Skin of body (tissue), 1 donor: ENCODE measurements at regions not wholly inside any gene's neighbourhood (a gene's known extent, or its start where the extent isn't known, plus 50 kb on each side); places are given as distances from the start of the nearest gene placed in this dataset.

Experiments
- DNase-seq: peaks from one replicate; lab custom pipeline; 2025; lab: John Stamatoyannopoulos, UW

DNA sequence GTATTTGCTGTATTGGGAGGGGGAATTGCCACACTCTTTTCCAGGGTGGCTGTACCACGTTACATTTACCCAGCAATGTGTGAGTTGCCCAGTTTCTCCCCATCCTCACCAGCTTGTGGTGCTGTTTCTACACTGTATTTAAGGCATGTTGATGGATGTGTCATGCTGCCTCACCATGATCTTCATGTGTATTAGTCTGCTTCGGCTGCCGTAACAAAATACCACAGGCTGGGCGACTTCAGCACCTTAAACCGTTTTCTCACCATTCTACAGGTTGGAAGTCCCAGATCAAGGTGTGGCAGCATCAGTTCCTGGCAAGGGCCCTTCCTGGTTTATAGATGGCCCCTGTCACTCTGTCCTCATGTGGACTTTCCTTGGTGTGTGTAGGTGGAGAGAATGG is 169.7 kb downstream of the IGLL1 start:
- DNase-seq, result no peak

- DNase-seq, result no peak
Measured at GRCh38 chr22:23409976-23410375, 170.1 kb downstream of the IGLL1 start.

DNA sequence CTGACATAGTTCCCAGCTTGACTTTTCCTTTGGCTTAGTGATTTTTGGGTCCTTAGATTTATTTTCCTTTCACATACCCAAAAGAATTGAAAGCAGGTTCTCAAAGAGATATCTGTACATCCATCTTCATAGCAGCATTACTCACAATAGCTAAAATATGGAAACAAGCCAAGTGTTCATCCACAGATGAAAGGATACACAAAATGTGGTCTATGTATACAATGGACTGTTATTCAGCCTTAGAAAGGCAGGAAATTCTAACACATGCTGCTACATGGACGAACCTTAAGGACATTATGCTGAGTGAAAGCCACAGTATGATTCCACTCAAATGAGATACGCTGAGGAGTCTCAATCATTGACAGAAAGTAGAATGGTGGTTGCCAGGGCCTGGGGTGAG is 171.8 kb downstream of the IGLL1 start:
- DNase-seq, result no peak

GRCh38 chr22:23405366-23405851 is 174.7 kb downstream of the IGLL1 start:
- no peak for DNase-seq

GRCh38 chr22:23404689-23405365 is 175.3 kb downstream of the IGLL1 start:
- no peak for DNase-seq

GRCh38 chr22:23403720-23404688 is 176.1 kb downstream of the IGLL1 start:
- no peak for DNase-seq

- no peak for DNase-seq
Measured at GRCh38 chr22:23403152-23403719, 176.9 kb downstream of the IGLL1 start.

GRCh38 chr22:23402275-23403151 is 177.6 kb downstream of the IGLL1 start:
- DNase-seq, result no peak

DNA sequence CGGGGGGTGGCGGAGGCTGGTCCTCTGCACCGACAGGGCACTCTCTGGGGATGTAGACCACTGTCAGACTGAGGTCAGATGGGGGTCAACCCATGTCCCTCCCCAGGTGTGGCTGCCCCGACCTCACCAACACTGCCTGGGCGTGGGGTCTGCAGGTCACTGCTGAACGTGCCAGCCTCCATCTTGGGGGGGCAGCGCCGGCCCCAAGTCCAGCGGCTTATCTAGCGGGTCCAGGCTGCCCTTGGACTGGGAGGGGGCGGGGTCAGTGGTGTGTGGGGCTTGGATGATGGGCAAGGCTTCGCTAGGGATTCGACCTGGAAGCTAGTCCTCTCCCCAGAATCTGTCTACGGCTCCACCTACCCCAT is 178.2 kb downstream of the IGLL1 start:
- no peak for DNase-seq

GRCh38 chr22:23401111-23401909 is 178.8 kb downstream of the IGLL1 start:
- DNase-seq, result no peak

GRCh38 chr22:23400286-23400981 is 179.7 kb downstream of the IGLL1 start:
- DNase-seq, result no peak

DNA sequence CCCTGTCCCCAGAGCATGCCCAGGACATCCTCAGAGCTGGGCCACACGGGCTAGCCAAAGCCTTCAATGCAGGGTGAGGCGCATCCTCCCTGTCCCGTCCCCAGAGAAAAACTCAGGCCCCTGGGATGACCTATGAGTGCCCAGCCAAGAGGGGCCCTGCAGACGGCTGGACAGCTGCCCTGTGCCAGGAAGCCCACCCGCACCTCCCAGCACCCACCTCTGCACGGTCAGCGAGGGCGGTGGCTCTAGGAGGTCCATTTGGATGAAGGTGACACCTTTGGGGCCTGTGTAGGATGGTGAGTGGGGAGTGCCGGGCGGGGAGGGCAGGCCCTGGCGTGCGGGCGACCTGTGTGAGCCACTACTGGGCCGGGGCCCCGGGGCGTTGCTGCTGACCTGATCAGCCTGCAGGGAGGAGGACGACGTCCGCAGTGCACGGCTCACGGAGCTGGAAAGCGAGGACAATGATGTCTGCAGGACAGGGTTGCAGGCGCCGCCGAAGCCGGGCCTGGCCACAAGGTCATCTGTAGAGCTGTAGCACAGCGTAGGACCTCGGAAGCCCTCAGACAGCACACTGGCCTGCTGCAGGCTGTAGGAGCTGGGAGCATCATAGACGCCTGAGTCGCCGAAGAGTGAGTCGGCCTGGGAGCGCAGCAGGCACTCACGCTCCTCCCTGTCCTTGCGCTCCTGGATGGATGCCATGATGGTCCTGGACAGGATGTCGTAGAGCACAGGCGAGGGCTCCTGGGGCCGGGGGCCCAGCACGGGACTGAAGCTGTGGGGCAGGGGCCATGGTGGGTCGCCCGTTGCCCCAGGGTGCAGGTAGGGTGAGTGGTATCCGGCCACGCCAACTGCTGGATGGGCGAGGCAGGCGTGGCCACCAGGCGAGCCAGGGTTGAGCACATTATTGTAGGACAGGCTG is 180.5 kb downstream of the IGLL1 start:
- no peak for DNase-seq

- DNase-seq, result no peak
Measured at GRCh38 chr22:23398701-23399366, 181.3 kb downstream of the IGLL1 start.

DNA sequence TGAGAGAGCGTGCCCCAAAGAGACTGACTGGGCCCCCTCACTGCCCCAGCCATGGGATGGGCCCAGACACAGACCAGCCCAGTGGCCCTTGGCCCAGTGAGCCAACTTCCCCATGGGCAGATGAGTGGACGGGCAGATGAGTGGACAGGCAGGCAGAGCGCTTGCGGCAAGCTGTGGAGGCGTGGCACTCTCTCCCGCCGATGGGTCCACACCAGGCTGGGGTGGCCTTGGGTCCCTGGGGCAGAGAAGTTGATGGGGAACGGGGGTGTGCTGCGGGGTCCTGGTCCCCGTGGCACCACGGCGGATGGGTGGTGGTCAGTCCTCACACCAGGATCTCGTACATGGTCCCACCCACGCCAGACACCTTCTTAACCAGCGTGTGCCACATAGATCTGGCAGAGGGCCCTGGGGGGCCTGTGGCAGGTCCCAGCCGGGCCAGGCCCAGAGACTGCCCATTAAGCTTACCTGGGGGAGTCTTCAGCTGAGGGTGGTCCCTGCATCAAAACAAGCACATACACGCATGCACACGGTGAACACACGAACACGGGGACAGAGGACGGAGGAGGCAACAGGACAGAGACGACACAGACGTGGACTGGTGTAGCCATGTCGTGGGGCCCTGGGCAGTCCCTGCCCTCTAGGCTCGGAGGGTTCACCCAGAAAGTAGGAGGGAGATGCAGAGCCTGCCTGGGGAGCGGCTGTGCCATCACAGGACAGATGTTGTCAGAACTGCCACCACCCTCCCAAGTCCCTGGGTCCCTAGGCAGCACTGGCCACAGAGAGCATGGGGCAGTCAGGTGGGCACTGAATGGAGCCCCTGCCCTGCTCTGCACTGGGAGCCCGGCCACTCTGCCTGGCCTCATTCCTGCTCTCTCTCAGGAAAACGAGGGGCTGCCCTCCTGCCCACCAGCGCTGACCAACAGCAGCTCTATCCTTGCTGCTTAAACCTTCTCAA is 182.2 kb downstream of the IGLL1 start:
- DNase-seq, result no peak

GRCh38 chr22:23397008-23397612 is 183.0 kb downstream of the IGLL1 start:
- DNase-seq, result no peak

GRCh38 chr22:23396362-23397007 is 183.6 kb downstream of the IGLL1 start:
- no peak for DNase-seq
